ENCODE measurements at regions not wholly inside any gene's neighbourhood (a gene's known extent, or its start where the extent isn't known, plus 50 kb on each side); places are given as distances from the start of the nearest gene placed in this dataset.

DNA sequence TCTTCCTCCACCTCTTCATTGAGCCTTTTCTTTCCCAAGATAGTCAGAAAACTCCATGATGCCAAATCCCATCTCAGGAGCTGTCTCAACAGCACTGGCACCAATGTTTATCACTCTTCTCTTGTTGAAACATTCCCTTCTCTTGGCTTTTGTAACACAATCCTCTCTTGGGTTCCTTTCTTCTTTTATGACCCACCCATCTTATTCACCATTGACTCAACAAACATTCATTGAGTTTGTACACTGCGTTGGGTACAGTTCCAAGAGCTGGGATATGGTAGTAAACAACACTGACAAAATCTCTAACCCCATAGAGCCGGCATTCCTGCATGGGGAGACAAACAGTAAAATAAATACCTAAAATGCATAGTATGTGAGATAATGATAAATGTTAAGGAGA, 577.5 kb downstream of the INHBA start:
- POLR2A ChIA-PET, result no interaction called here

DNA sequence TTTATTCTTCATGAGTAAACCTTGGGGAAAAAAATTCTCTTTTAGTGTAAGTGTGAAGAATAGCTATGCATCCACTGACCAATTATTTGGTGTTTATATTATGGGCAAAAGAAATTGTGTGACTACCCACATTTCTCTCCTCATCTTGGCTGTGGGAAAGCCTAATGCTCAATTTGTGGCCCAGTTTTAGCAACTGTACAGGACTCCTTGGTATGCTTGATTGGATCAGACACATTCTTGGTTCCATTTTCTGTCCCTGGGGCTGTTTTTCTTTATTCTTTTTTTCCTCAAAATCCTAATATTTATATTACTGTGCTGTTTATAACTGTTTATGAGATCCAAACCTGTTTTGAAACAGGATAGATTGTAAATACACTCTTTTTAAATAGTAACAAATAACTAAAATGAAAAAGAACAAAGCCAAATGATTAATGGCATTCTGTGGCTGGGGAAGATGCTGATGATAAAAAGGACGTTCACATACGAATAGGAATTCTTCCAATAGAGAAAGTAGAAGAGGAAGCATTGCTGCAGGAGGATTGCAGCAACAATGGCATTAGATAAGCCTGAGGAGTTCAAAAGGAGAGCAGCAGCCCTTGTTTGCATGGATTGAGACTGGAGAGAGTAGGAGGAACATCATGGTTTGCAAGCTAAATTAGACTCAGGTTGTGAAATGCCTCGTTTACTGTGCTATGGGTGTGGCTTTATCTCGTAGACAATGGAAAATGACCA, 580.5 kb downstream of the INHBA start:
- TF ChIP-seq CTCF (conservative IDR thresholded peaks at IDR 0.05; ENCODE audit: low read length) (no peak), EZH2phosphoT487 (IDR thresholded peaks at IDR 0.05; ENCODE audit: borderline replicate concordance, low read depth, low read length) (no peak)
- ChIA-PET CTCF (ENCODE audit: unreplicated experiment) (no interaction called here), POLR2A (no interaction called here)
- intact Hi-C loops (cut with micrococcal nuclease; ENCODE audit: unreplicated experiment), result no loop called here
- Histone ChIP-seq H3K4me2 (ENCODE audit: low read length) (no peak overlapping the region), H2AFZ (ENCODE audit: low read length) (no peak overlapping the region), H3K27ac (ENCODE audit: low read depth, low read length, poor library complexity, severe bottlenecking) (no peak overlapping the region), H3K9me2 (ENCODE audit: insufficient read depth, low read length) (no peaks in the 10 kb centered on the region), H3K4me1 (ENCODE audit: insufficient read depth, low read length, poor library complexity, severe bottlenecking) (no peaks in the 10 kb centered on the region), H3K4me3 (ENCODE audit: low read depth, low read length, poor library complexity, severe bottlenecking) (no peak overlapping the region), H4K20me1 (ENCODE audit: insufficient read depth, low read length) (no peaks in the 10 kb centered on the region), H3K36me3 (ENCODE audit: insufficient read depth, low read length) (no peaks in the 10 kb centered on the region), H3K79me2 (ENCODE audit: insufficient read depth, low read depth, low read length) (no peaks in the 10 kb centered on the region), H3K9me3 (ENCODE audit: low read length) (no peaks in the 10 kb centered on the region)
- no peak for DNase-seq (ENCODE audit: low spot score)
- BruUV-seq (replicated peaks), result no TSS peak

More for the DNA sequence above, 577.5 kb downstream of the INHBA start:
- H3K4me2 ChIP-seq (ENCODE audit: low read length), result no peak overlapping the region
- H4K20me1 ChIP-seq (ENCODE audit: insufficient read depth, low read length), result no peaks in the 10 kb centered on the region
- intact Hi-C loops (cut with micrococcal nuclease; ENCODE audit: unreplicated experiment), result no loop called here
- TF ChIP-seq CTCF (conservative IDR thresholded peaks at IDR 0.05; ENCODE audit: low read length) (no peak), EZH2phosphoT487 (IDR thresholded peaks at IDR 0.05; ENCODE audit: borderline replicate concordance, low read depth, low read length) (no peak)
- CTCF ChIA-PET (ENCODE audit: unreplicated experiment), result no interaction called here
- no peaks in the 10 kb centered on the region for H3K9me3 ChIP-seq (ENCODE audit: low read length)
- no peaks in the 10 kb centered on the region for H3K36me3 ChIP-seq (ENCODE audit: insufficient read depth, low read length)
- no peak for DNase-seq (ENCODE audit: low spot score)
- H3K4me1 ChIP-seq (ENCODE audit: insufficient read depth, low read length, poor library complexity, severe bottlenecking), result no peaks in the 10 kb centered on the region
- BruUV-seq (replicated peaks), result no TSS peak
- H3K79me2 ChIP-seq (ENCODE audit: insufficient read depth, low read depth, low read length), result no peaks in the 10 kb centered on the region
- H2AFZ ChIP-seq (ENCODE audit: low read length), result no peak overlapping the region
- no peak overlapping the region for H3K27ac ChIP-seq (ENCODE audit: low read depth, low read length, poor library complexity, severe bottlenecking)
- no peak overlapping the region for H3K4me3 ChIP-seq (ENCODE audit: low read depth, low read length, poor library complexity, severe bottlenecking)
- H3K9me2 ChIP-seq (ENCODE audit: insufficient read depth, low read length), result no peaks in the 10 kb centered on the region

DNA sequence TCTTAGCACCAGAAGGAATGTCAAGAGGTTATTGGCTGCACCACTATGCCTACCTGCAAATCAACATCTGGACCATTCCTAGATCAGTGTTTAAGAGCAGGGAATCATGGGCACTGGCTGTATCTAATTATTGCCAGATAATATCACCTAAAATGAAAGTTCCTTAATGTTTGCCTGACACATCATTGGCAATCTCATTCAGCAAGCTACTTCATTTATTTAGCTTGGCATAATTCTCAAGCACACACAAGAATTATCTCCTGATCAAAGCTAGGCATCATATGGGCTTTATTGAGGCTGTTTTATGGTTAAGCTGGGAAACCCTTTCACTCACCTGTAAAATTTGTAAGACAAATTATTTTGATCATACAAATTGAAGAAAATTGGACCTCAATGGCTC, 581.7 kb downstream of the INHBA start:
- H4K20me1 ChIP-seq (ENCODE audit: insufficient read depth, low read length), result no peaks in the 10 kb centered on the region
- no peak for TF ChIP-seq EZH2phosphoT487 (IDR thresholded peaks at IDR 0.05; ENCODE audit: borderline replicate concordance, low read depth, low read length)
- TF ChIP-seq CTCF (conservative IDR thresholded peaks at IDR 0.05; ENCODE audit: low read length), result no peak
- DNase-seq (ENCODE audit: low spot score), result no peak
- ChIA-PET POLR2A (no interaction called here), CTCF (ENCODE audit: unreplicated experiment) (no interaction called here)
- H2AFZ ChIP-seq (ENCODE audit: low read length), result no peak overlapping the region
- BruUV-seq (replicated peaks), result no TSS peak
- H3K4me3 ChIP-seq (ENCODE audit: low read depth, low read length, poor library complexity, severe bottlenecking), result no peak overlapping the region
- no peak overlapping the region for H3K4me2 ChIP-seq (ENCODE audit: low read length)
- intact Hi-C loops (cut with micrococcal nuclease; ENCODE audit: unreplicated experiment), result no loop called here
- H3K9me2 ChIP-seq (ENCODE audit: insufficient read depth, low read length), result no peaks in the 10 kb centered on the region
- no peak overlapping the region for H3K27ac ChIP-seq (ENCODE audit: low read depth, low read length, poor library complexity, severe bottlenecking)
- H3K4me1 ChIP-seq (ENCODE audit: insufficient read depth, low read length, poor library complexity, severe bottlenecking), result no peaks in the 10 kb centered on the region
- H3K36me3 ChIP-seq (ENCODE audit: insufficient read depth, low read length), result no peaks in the 10 kb centered on the region
- no peaks in the 10 kb centered on the region for H3K79me2 ChIP-seq (ENCODE audit: insufficient read depth, low read depth, low read length)
- H3K9me3 ChIP-seq (ENCODE audit: low read length), result no peaks in the 10 kb centered on the region
